OCI-LY1 (cell line): ENCODE measurements at regions not wholly inside any gene's neighbourhood (a gene's known extent, or its start where the extent isn't known, plus 50 kb on each side); places are given as distances from the start of the nearest gene placed in this dataset.

Experiments
- H2AFZ ChIP-seq: fragments of 200-600 bp; sonication (generic), shearing (Covaris generic); 2 replicates; pipeline ENCODE4 v1.6.0; 2014; ENCODE audit warnings: antibody characterized with exemption, mild to moderate bottlenecking, low read length
- H3F3A ChIP-seq: fragments of 200-600 bp; sonication (generic), shearing (Covaris generic); 2 replicates; pipeline ENCODE4 v1.6.0; 2014; ENCODE audit warnings: mild to moderate bottlenecking, antibody characterized with exemption, low read length, moderate library complexity; ENCODE audit not compliant: insufficient read depth
- H3K27ac ChIP-seq: fragments of 200-600 bp; sonication (generic); 2 replicates; pipeline ENCODE4 v1.5.1; 2014; ENCODE audit warnings: low read length, mixed run types, mild to moderate bottlenecking, low read depth; ENCODE audit not compliant: poor library complexity, severe bottlenecking
- H3K27me3 ChIP-seq: fragments of 200-600 bp; sonication (generic); 2 replicates; pipeline ENCODE4 v1.6.0; 2014; ENCODE audit warnings: antibody characterized with exemption, mild to moderate bottlenecking, low read length, moderate library complexity; ENCODE audit not compliant: insufficient read depth
- H3K36me3 ChIP-seq: fragments of 200-600 bp; sonication (generic); 2 replicates; pipeline ENCODE4 v1.6.1; 2014; ENCODE audit warnings: mild to moderate bottlenecking, antibody characterized with exemption, low read length, moderate library complexity, mixed read lengths; ENCODE audit not compliant: insufficient read depth
- H3K4me1 ChIP-seq: fragments of 200-600 bp; sonication (generic); 2 replicates; pipeline ENCODE4 v1.5.1; 2014; ENCODE audit warnings: mild to moderate bottlenecking, low read length, moderate library complexity; ENCODE audit not compliant: insufficient read depth, severe bottlenecking
- H3K4me2 ChIP-seq: fragments of 200-600 bp; sonication (generic), shearing (Covaris generic); 2 replicates; pipeline ENCODE4 v1.6.1; 2014; ENCODE audit warnings: low read length
- H3K4me3 ChIP-seq: fragments of 200-600 bp; sonication (generic); 2 replicates; pipeline ENCODE4 v1.5.1; 2014; ENCODE audit warnings: low read length, low read depth, mild to moderate bottlenecking, mixed read lengths; ENCODE audit not compliant: poor library complexity, severe bottlenecking
- H3K79me2 ChIP-seq: fragments of 200-600 bp; shearing (Covaris generic); 2 replicates; pipeline ENCODE4 v1.6.1; 2016; ENCODE audit warnings: mixed run types, low read length, mixed read lengths; ENCODE audit not compliant: insufficient read depth
- H3K9ac ChIP-seq: fragments of 200-600 bp; sonication (generic), shearing (Covaris generic); 2 replicates; pipeline ENCODE4 v1.6.1; 2014; ENCODE audit warnings: mild to moderate bottlenecking, low read length, mixed read lengths
- H3K9me2 ChIP-seq: fragments of 200-600 bp; sonication (generic), shearing (Covaris generic); 2 replicates; pipeline ENCODE4 v1.6.1; 2014; ENCODE audit warnings: low read depth, mild to moderate bottlenecking, low read length, mixed read lengths
- H3K9me3 ChIP-seq: fragments of 200-600 bp; shearing (Covaris generic); 2 replicates; pipeline ENCODE4 v1.6.1; 2014; ENCODE audit warnings: low read length, mixed read lengths
- H4K20me1 ChIP-seq: fragments of 200-600 bp; sonication (generic), shearing (Covaris generic); 2 replicates; pipeline ENCODE4 v1.6.0; 2016; ENCODE audit warnings: mild to moderate bottlenecking, low read length; ENCODE audit not compliant: insufficient read depth
- EZH2 ChIP-seq: fragments of 200-600 bp; sonication (generic), shearing (Covaris generic); IDR thresholded peaks from 2 replicates; pipeline ENCODE4 v1.8.0; 2017; ENCODE audit warnings: borderline replicate concordance, mixed run types, mild to moderate bottlenecking, antibody characterized with exemption, low read length, moderate library complexity, mixed read lengths
- TF ChIP-seq, protein P1 (sequence below): fragments of 200-600 bp; sonication (generic), shearing (Covaris generic); IDR thresholded peaks from 2 replicates; pipeline ENCODE4 v1.5.1; 2017; ENCODE audit warnings: mild to moderate bottlenecking, antibody characterized with exemption, low read length, moderate library complexity, mixed read lengths

DNA sequence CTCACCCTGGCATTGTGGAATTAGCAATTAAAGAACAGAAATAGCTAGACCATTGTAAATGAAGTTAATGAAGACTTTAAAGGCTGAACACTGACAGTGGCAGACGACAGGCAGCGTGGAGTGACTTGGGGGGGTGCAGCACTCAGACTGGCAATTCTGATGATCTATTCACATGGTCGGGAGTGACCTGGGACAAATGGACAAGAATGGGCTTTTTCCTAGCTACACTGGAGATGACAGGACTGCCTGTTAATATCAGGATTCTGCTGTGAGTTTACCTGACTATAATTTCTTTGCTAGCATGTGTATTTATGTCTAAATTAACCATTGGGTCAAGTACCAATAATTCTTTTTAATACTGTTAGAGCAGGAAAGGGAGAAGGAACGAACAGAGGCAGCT, 199.6 kb downstream of the FBXO15 start:
- Histone ChIP-seq H4K20me1 (no peaks in the 10 kb centered on the region), H3K4me2 (no peak overlapping the region), H3K79me2 (no peaks in the 10 kb centered on the region), H3K27me3 (no peaks in the 10 kb centered on the region), H3K27ac (no peak overlapping the region), H2AFZ (no peak overlapping the region), H3K9me2 (no peaks in the 10 kb centered on the region), H3F3A (no peaks in the 10 kb centered on the region), H3K9me3 (no peaks in the 10 kb centered on the region), H3K4me3 (no peak overlapping the region), H3K36me3 (no peaks in the 10 kb centered on the region), H3K4me1 (no peaks in the 10 kb centered on the region), H3K9ac (no peak overlapping the region)
- TF ChIP-seq, protein P1, sequence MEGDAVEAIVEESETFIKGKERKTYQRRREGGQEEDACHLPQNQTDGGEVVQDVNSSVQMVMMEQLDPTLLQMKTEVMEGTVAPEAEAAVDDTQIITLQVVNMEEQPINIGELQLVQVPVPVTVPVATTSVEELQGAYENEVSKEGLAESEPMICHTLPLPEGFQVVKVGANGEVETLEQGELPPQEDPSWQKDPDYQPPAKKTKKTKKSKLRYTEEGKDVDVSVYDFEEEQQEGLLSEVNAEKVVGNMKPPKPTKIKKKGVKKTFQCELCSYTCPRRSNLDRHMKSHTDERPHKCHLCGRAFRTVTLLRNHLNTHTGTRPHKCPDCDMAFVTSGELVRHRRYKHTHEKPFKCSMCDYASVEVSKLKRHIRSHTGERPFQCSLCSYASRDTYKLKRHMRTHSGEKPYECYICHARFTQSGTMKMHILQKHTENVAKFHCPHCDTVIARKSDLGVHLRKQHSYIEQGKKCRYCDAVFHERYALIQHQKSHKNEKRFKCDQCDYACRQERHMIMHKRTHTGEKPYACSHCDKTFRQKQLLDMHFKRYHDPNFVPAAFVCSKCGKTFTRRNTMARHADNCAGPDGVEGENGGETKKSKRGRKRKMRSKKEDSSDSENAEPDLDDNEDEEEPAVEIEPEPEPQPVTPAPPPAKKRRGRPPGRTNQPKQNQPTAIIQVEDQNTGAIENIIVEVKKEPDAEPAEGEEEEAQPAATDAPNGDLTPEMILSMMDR = no peak
- TF ChIP-seq EZH2 = no peak

DNA sequence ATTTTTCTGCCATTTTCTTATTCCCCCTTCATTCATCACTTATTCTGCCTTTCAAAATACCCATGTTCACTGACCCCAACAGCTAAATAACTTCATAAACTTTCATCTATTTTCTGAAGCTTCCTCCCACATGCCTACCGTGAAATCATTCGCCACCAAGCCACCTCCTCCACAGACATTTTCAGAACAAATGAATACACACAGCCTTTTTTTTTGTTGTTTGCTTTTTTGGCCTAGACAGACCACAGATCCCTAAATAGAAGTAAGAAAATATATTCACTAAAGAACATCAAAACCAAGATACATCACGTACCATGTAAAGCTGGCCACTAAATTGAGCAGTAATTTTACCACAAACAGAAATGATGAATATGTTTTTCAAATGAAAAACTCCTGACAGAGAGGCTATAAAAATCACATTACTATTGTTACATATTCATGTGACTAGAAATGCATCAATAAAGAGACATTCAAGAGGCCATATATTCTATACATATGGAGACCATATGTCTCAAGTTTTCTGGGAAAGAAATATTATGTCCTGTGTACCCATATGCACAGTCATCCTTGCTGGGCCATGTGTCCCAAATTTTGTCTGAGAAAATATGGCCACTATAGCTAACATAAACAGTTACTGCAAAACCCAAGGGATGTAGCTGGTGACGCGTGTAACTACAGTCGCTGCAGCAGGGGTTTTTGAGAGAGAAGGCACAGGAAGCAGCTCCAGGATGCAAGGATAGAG, 200.3 kb downstream of the FBXO15 start:
- no peaks in the 10 kb centered on the region for H3K9me2 ChIP-seq

DNA sequence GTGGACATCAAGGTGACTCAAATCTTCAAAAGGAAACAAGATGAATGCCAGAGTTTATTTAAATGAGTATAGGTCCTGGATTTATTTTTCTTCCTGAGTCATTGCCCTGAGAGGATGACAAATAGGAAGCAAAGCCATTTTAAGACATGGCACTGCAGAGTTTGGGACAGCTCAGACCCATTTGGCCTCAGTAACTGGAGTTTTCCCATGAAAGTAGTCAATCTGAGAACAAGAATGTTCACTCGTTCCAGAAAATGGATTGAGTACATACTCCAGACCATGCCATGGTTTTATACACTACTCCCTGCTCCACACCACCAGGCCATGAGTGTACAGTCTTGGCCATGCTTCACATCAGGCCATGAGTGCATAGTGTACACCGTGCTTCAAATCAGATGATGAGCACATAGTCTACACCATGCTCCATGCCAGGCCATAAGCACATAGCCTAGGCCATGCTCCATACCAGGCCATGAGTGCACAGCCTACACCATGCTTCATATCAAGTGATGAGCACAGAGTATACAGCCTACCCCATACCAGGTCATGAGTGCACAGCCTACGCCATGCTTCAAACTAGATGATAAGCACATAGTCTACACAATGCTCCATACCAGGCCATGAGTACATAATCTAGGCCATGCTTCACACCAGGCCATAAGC, 202.4 kb downstream of the FBXO15 start:
- Histone ChIP-seq H3K9ac (no peak overlapping the region), H3K4me3 (no peak overlapping the region), H3K4me2 (no peak overlapping the region), H3K9me3 (no peaks in the 10 kb centered on the region), H3K27me3 (no peaks in the 10 kb centered on the region; the same call in 1 of the 2 replicates), H3K79me2 (no peaks in the 10 kb centered on the region), H3K4me1 (no peaks in the 10 kb centered on the region), H2AFZ (no peak overlapping the region), H3K27ac (no peak overlapping the region), H3F3A (no peaks in the 10 kb centered on the region), H3K36me3 (no peaks in the 10 kb centered on the region), H4K20me1 (no peaks in the 10 kb centered on the region), H3K9me2 (no peaks in the 10 kb centered on the region)
- TF ChIP-seq, protein P1 = no peak
- no peak for TF ChIP-seq EZH2

More for the DNA sequence above, 200.3 kb downstream of the FBXO15 start:
- Histone ChIP-seq H3K9ac (no peak overlapping the region), H2AFZ (no peak overlapping the region), H3K27me3 (no peaks in the 10 kb centered on the region), H4K20me1 (no peaks in the 10 kb centered on the region), H3F3A (no peaks in the 10 kb centered on the region), H3K4me3 (no peak overlapping the region), H3K36me3 (no peaks in the 10 kb centered on the region), H3K4me2 (no peak overlapping the region), H3K27ac (no peak overlapping the region), H3K79me2 (no peaks in the 10 kb centered on the region), H3K4me1 (no peaks in the 10 kb centered on the region), H3K9me3 (no peaks in the 10 kb centered on the region)
- no peak for TF ChIP-seq EZH2
- TF ChIP-seq, protein P1 = no peak
